ENCODE measurements at regions not wholly inside any gene's neighbourhood (a gene's known extent, or its start where the extent isn't known, plus 50 kb on each side); places are given as distances from the start of the nearest gene placed in this dataset.

- no peak overlapping the region for H2AFZ ChIP-seq (ENCODE audit: control insufficient read depth, low read length)
- no peaks in the 10 kb centered on the region for H3K4me1 ChIP-seq (ENCODE audit: control insufficient read depth, extremely low read depth, insufficient read depth, low read length)
- FAIRE-seq (no peak), DNase-seq (ENCODE audit: low read depth, low spot score) (no peak)
- no peaks in the 10 kb centered on the region for H3K9me3 ChIP-seq (ENCODE audit: control insufficient read depth, low read depth, low read length)
- dilution Hi-C loops (cut with MboI; ENCODE audit: extremely low pct_ligation_motif_present, low sequenced_read_pairs) = no loop called here
- peaks cover 6% of the 10 kb centered on the region for H3K27me3 ChIP-seq (ENCODE audit: control insufficient read depth, extremely low read depth, insufficient read depth, low read length)
- H3K9me1 ChIP-seq (ENCODE audit: control insufficient read depth, extremely low read depth, insufficient read depth, low read length) = no peaks in the 10 kb centered on the region
- no peaks in the 10 kb centered on the region for H3K79me2 ChIP-seq (ENCODE audit: control insufficient read depth, insufficient read depth, low read length)
- H4K20me1 ChIP-seq (ENCODE audit: control insufficient read depth, extremely low read depth, insufficient read depth, low read length) = no peaks in the 10 kb centered on the region
- TF ChIP-seq CTCF (optimal IDR thresholded peaks at IDR 0.05 in 1 of 3, IDR thresholded peaks at IDR 0.05 in 1 of 3, conservative IDR thresholded peaks at IDR 0.05 in 1 of 3; ENCODE audit: extremely low read depth in 1 of 3, insufficient read depth in 2 of 3, low read length in 3 of 3) = no peak
- TF ChIP-seq EZH2 (IDR thresholded peaks at IDR 0.05; ENCODE audit: low read length) = no peak
- H3K4me2 ChIP-seq (ENCODE audit: control insufficient read depth, extremely low read depth, insufficient read depth, low read depth, low read length) = no peak overlapping the region
- H3K4me3 ChIP-seq (ENCODE audit: control insufficient read depth in 2 of 3, extremely low read depth in 1 of 3, insufficient read depth in 2 of 3, low read depth in 1 of 3, low read length in 3 of 3) = no peak overlapping the region
- no peaks in the 10 kb centered on the region for H3K36me3 ChIP-seq (ENCODE audit: control insufficient read depth in 2 of 2, extremely low read depth in 1 of 2, insufficient read depth in 2 of 2, low read length in 2 of 2)
- no peak overlapping the region for H3K9ac ChIP-seq (ENCODE audit: control insufficient read depth, extremely low read depth, insufficient read depth, low read length)
- no peak overlapping the region for H3K27ac ChIP-seq (ENCODE audit: control insufficient read depth, insufficient read depth, low read length)
Observed at GRCh38 chr18:45467293-45467692, 148.0 kb upstream of the SLC14A2 start.

GRCh38 chr18:45467945-45468344, 147.3 kb upstream of the SLC14A2 start:
- Histone ChIP-seq H4K20me1 (ENCODE audit: control insufficient read depth, extremely low read depth, insufficient read depth, low read length) (no peaks in the 10 kb centered on the region), H3K9ac (ENCODE audit: control insufficient read depth, extremely low read depth, insufficient read depth, low read length) (no peak overlapping the region), H3K9me3 (ENCODE audit: control insufficient read depth, low read depth, low read length) (no peaks in the 10 kb centered on the region), H3K4me3 (ENCODE audit: control insufficient read depth in 2 of 3, extremely low read depth in 1 of 3, insufficient read depth in 2 of 3, low read depth in 1 of 3, low read length in 3 of 3) (no peak overlapping the region), H3K9me1 (ENCODE audit: control insufficient read depth, extremely low read depth, insufficient read depth, low read length) (no peaks in the 10 kb centered on the region), H3K27me3 (ENCODE audit: control insufficient read depth, extremely low read depth, insufficient read depth, low read length) (peaks cover 6% of the 10 kb centered on the region), H3K4me2 (ENCODE audit: control insufficient read depth, extremely low read depth, insufficient read depth, low read depth, low read length) (no peak overlapping the region), H3K79me2 (ENCODE audit: control insufficient read depth, insufficient read depth, low read length) (no peaks in the 10 kb centered on the region), H3K27ac (ENCODE audit: control insufficient read depth, insufficient read depth, low read length) (no peak overlapping the region), H2AFZ (ENCODE audit: control insufficient read depth, low read length) (no peak overlapping the region), H3K4me1 (ENCODE audit: control insufficient read depth, extremely low read depth, insufficient read depth, low read length) (no peaks in the 10 kb centered on the region), H3K36me3 (ENCODE audit: control insufficient read depth in 2 of 2, extremely low read depth in 1 of 2, insufficient read depth in 2 of 2, low read length in 2 of 2) (no peaks in the 10 kb centered on the region)
- no peak for FAIRE-seq
- TF ChIP-seq EZH2 (IDR thresholded peaks at IDR 0.05; ENCODE audit: low read length) (no peak), CTCF (optimal IDR thresholded peaks at IDR 0.05 in 1 of 3, IDR thresholded peaks at IDR 0.05 in 1 of 3, conservative IDR thresholded peaks at IDR 0.05 in 1 of 3; ENCODE audit: extremely low read depth in 1 of 3, insufficient read depth in 2 of 3, low read length in 3 of 3) (no peak)
- dilution Hi-C loops (cut with MboI; ENCODE audit: extremely low pct_ligation_motif_present, low sequenced_read_pairs) = no loop called here
- no peak for DNase-seq (ENCODE audit: low read depth, low spot score)
